Astrocyte of the hippocampus (primary cell): ENCODE measurements at regions not wholly inside any gene's neighbourhood (a gene's known extent, or its start where the extent isn't known, plus 50 kb on each side); places are given as distances from the start of the nearest gene placed in this dataset.

ENCODE experiments used
- DNase-seq: peaks from one replicate; pipeline ENCODE4 v3.0.0; 2011; ENCODE audit warnings: low read depth, low spot score

- DNase-seq, result no peak
These were observed 2437.0 kb downstream of the PCDH9 start for GRCh38 chr13:64793131-64793530.

GRCh38 chr13:64791373-64791772 lies 2438.8 kb downstream of the PCDH9 start:
- DNase-seq, result no peak

DNA sequence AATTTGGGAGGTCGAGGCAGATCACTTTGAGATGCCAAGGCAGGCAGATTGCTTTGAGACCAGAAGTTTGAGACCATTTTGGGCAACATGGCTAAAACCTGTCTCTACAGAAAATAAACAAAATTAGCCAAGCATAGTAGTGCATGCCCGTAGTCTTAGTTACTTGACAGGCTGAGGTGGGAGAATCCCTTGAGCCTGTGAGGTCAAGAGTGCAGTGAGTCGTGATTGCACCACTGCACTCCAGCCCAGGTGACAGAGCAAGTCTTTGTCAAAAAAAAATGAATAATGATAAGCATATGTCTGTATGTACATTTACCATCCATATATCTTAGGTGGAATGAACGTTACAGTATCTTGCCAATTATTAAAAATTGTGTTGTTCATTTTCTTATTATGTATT lies 2447.7 kb downstream of the PCDH9 start:
- DNase-seq, result no peak

- DNase-seq, result no peak
These were observed 2452.1 kb downstream of the PCDH9 start for GRCh38 chr13:64778002-64778401.

- no peak for DNase-seq
These were observed 2455.2 kb downstream of the PCDH9 start for GRCh38 chr13:64774915-64775314.

GRCh38 chr13:64770743-64771142 lies 2459.4 kb downstream of the PCDH9 start:
- no peak for DNase-seq

GRCh38 chr13:64767054-64767453 lies 2463.1 kb downstream of the PCDH9 start:
- DNase-seq, result no peak

DNA sequence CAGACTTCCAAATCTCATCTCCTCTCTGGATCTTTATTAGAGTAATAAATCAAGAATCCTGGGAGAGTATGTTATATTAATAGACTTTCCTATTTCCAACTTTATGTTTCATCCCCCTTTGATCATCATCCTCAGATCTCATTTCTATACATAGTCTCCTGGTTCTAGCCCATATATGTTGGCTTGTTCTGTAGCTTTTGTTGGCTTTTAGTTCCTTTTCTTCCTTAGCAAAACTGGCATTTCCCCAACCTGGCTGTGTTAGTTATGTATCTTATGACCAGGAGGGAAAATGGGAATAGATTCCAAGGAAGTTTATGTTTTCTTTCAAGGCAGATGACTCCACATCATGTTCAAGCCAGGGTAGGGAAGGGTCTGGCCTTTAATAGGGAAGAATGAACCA lies 2464.5 kb downstream of the PCDH9 start:
- DNase-seq, result no peak

GRCh38 chr13:64758521-64759244 lies 2471.5 kb downstream of the PCDH9 start:
- DNase-seq, result peak; percentile 42

DNA sequence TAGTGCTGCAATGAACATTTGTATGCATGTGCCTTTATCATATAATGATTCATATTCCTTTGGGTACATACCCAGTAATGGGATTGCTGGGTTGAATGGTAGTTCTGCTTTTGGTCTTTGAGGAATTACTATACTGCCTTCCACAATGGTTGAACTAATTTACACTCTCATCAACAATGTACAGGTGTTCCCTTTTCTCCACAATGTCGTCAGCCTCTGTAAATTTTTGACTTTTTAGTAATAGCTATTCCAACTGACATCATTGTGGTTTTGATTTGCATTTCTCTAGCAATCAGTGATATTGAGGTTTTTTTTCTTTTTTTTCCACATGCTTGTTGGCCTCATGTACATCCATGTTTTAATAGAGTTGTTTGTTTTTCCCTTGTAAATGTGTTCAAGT lies 2473.5 kb downstream of the PCDH9 start:
- peak; percentile 28 for DNase-seq

GRCh38 chr13:64755961-64756360 lies 2474.2 kb downstream of the PCDH9 start:
- peak; percentile 37 for DNase-seq

- DNase-seq, result no peak
These were observed 2476.7 kb downstream of the PCDH9 start for GRCh38 chr13:64753233-64754000.

- DNase-seq, result no peak
These were observed 2480.8 kb downstream of the PCDH9 start for GRCh38 chr13:64749301-64749700.

DNA sequence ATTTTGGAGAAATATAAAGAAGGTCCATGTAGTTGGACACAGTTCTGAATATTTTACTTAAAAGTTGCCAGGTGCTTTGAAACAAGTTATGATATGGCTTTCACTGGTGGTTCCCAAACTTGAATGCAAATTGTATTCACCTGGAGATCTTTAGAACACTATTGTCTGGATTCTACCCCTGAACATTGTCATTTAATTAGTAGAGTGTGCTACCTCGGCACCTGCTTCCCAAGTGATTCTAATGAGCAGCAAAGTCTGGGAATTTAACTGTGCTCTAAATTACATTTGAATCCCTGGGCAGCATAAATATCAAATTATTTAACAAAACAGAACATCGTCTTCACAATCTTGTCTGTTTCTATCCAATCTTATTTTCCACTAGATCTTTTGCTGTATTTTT lies 2483.3 kb downstream of the PCDH9 start:
- no peak for DNase-seq

DNA sequence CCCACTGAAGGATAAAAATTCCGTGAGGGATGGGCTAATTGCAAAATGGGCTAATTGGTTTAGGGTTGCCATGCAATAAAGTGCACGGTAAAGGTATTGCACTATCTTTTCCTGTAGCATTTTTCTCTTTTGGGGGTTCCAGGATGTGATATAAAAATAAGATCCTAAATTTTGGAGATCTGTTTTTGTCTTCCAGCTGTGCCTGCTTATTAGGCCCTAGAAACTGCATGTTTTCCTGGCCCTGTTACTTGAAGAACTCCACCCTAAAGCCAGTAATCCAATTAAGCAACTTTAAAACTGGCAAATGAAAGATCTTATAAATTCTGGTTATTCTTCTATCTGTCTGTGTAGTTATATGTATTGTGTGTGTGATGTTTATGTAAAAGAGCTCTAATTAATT lies 2489.6 kb downstream of the PCDH9 start:
- DNase-seq, result no peak

- no peak for DNase-seq
These were observed 2504.6 kb downstream of the PCDH9 start for GRCh38 chr13:64725492-64725891.

DNA sequence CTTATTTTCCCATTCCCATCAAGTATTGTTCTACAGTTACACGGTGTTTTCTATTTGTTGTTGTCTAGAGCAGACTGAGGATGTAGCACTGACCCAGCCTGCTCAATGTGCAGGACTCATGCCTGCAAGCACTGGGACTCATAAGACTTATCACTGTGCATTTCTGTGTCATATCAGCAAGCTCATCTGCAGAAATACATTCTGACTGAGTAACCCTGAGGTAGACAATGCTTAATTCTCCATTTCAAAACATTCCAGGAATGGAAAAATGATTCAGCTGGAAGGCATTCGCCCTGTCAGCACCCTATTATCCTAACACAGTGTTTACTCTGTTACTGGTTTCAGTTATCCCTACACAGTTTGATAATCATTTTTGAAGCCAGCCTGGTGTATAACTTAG lies 2506.4 kb downstream of the PCDH9 start:
- peak; percentile 83 for DNase-seq

DNA sequence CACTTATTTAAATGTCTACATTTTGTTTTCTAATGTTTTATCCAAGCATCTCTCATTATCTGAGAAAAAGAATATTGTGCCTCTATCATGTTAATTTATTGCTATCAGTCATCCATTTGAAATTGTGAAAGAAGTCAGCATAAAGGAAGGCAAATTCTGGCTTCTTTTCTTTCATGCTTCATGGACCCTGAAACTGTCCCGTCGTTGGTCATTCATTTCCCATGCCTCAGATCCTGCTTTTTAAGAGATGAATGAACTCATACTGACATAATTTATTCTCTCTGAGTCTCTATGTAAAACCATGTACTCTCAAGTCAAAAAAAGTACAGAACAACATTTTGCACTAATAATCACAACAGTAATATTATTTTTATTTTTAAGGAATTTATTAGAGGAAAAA lies 2512.0 kb downstream of the PCDH9 start:
- peak; percentile 2 for DNase-seq

GRCh38 chr13:64716936-64717335 lies 2513.2 kb downstream of the PCDH9 start:
- no peak for DNase-seq

GRCh38 chr13:64709079-64709478 lies 2521.1 kb downstream of the PCDH9 start:
- no peak for DNase-seq

GRCh38 chr13:64704121-64704649 lies 2526.0 kb downstream of the PCDH9 start:
- DNase-seq, result no peak

DNA sequence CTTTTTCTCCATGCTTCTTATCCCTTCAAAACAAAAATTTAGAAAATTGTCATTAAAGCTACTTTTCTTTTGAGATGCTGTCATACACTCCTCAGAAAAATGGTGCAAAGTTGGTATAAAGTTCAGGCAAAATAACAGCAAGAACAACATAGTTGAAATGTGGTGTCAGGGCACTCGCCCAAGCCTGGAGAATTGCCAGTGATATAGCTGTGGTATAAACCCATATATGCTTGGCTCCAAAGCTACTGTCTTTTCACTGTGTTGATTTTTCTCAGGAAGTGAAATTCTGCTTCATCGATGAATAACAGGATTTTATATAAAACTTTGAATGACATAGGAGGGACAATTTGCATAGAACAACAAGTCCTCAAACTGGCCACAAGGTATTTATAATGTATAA lies 2532.9 kb downstream of the PCDH9 start:
- DNase-seq, result no peak
